Effector memory CD4-positive, alpha-beta T cell (primary cell): ENCODE measurements at regions not wholly inside any gene's neighbourhood (a gene's known extent, or its start where the extent isn't known, plus 50 kb on each side); places are given as distances from the start of the nearest gene placed in this dataset.
"Not testable (repeated sequence)": the region's sequence is repeated elsewhere in the genome, so short reads cannot be mapped to it uniquely, and the experiment has no call there.

ENCODE experiments used
- DNase-seq, 3 donors: peaks; one replicate each; pipeline ENCODE4 v3.0.0-alpha.2; 2020
- H3K27ac ChIP-seq: 2 replicates; pipeline ENCODE4 v1.7.0; 2013; ENCODE audit warnings: mild to moderate bottlenecking, low read length, moderate library complexity; ENCODE audit not compliant: insufficient read depth, poor library complexity, severe bottlenecking
- H3K27me3 ChIP-seq: replicated peaks from 2 replicates; pipeline ENCODE4 v1.7.0; 2013; ENCODE audit warnings: mild to moderate bottlenecking, low read length; ENCODE audit not compliant: insufficient read depth, control insufficient read depth, poor library complexity, severe bottlenecking
- H3K36me3 ChIP-seq: 2 replicates; pipeline ENCODE4 v1.7.0; 2013; ENCODE audit warnings: mild to moderate bottlenecking, low read length, moderate library complexity; ENCODE audit not compliant: control insufficient read depth, insufficient read depth
- H3K4me1 ChIP-seq: 2 replicates; pipeline ENCODE4 v1.7.0; 2013; ENCODE audit warnings: low read length, mild to moderate bottlenecking; ENCODE audit not compliant: control insufficient read depth, insufficient read depth, poor library complexity, severe bottlenecking
- H3K4me3 ChIP-seq: 2 replicates; pipeline ENCODE4 v1.7.0; 2013; ENCODE audit warnings: low read length, low read depth, mild to moderate bottlenecking; ENCODE audit not compliant: insufficient read depth, poor library complexity, severe bottlenecking
- H3K9me3 ChIP-seq: 2 replicates; pipeline ENCODE4 v1.7.0; 2013; ENCODE audit warnings: mild to moderate bottlenecking, low read length, moderate library complexity; ENCODE audit not compliant: control insufficient read depth

- not testable (repeated sequence) for H3K4me1 ChIP-seq, H3K9me3 ChIP-seq, H3K27me3 ChIP-seq, H3K36me3 ChIP-seq, H3K4me3 ChIP-seq, DNase-seq, H3K27ac ChIP-seq
Observed at GRCh38 chr1:149695066-149695465, 87.4 kb upstream of the FCGR1A start.

- DNase-seq = not testable (repeated sequence)
Observed at GRCh38 chr1:149700220-149700619, 82.3 kb upstream of the FCGR1A start.

GRCh38 chr1:149700677-149701567, 81.6 kb upstream of the FCGR1A start:
- not testable (repeated sequence) for H3K4me3 ChIP-seq, DNase-seq, H3K27me3 ChIP-seq, H3K4me1 ChIP-seq, H3K9me3 ChIP-seq, H3K36me3 ChIP-seq, H3K27ac ChIP-seq

More at GRCh38 chr1:149700220-149700619, 82.3 kb upstream of the FCGR1A start:
- H3K36me3 ChIP-seq, H3K9me3 ChIP-seq, H3K27ac ChIP-seq, H3K4me3 ChIP-seq, H3K4me1 ChIP-seq, H3K27me3 ChIP-seq: not testable (repeated sequence)

- H3K27ac ChIP-seq = not testable (repeated sequence)
- peak; percentile 6 to 33 (median 19) for DNase-seq
Observed at GRCh38 chr1:149708192-149708853, 74.2 kb upstream of the FCGR1A start.

GRCh38 chr1:149711651-149712050, 70.8 kb upstream of the FCGR1A start:
- H3K9me3 ChIP-seq, H3K36me3 ChIP-seq, H3K27me3 ChIP-seq, H3K27ac ChIP-seq, H3K4me1 ChIP-seq, H3K4me3 ChIP-seq, DNase-seq: not testable (repeated sequence)

More at GRCh38 chr1:149708192-149708853, 74.2 kb upstream of the FCGR1A start:
- H3K9me3 ChIP-seq, H3K4me1 ChIP-seq, H3K27me3 ChIP-seq, H3K36me3 ChIP-seq, H3K4me3 ChIP-seq: not testable (repeated sequence)

GRCh38 chr1:149712154-149712927, 70.2 kb upstream of the FCGR1A start:
- H3K4me3 ChIP-seq, DNase-seq, H3K9me3 ChIP-seq, H3K36me3 ChIP-seq, H3K27ac ChIP-seq, H3K4me1 ChIP-seq, H3K27me3 ChIP-seq: not testable (repeated sequence)

DNA sequence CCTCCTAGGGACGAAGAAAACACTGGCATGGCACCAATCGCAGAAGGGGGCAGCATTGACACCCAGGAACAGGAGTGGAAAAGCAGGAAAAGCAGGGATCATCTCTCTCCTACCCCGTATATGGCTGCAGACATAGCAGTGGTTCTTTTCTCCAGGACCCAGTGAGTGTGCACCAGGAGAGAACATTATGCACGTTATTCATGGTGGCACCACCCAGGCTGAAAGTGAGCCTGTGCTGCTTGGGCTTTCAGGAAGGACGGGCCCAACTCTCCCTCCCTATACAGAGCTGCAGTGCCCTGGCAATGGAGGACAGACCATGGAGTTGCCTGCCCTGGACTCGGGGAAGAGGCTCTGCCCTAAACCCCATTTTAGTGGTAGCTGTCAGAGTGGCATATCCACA, 69.0 kb upstream of the FCGR1A start:
- not testable (repeated sequence) for H3K4me3 ChIP-seq

DNA sequence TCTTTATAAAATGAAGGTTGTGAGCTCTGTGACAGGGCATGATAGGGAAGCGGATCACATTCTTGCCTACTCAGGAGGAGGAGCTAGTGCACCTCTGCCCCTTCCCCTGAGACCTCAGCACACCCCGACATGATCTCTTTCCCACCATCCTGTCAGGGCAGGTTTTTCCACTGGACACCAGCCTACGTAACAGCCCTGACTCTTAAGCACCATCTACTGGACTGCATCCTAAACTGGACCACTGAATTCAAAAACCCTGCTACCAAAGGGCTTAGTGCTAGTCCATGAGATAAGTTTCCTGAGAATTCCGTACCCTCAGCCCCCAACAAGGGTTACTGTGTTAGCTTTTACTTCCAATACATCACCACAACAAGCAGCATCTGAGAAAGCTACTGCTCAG, 68.5 kb upstream of the FCGR1A start:
- H3K4me1 ChIP-seq, H3K27ac ChIP-seq, H3K4me3 ChIP-seq: not testable (repeated sequence)

More for the DNA sequence above, 69.0 kb upstream of the FCGR1A start:
- DNase-seq, H3K9me3 ChIP-seq, H3K27me3 ChIP-seq, H3K27ac ChIP-seq, H3K36me3 ChIP-seq, H3K4me1 ChIP-seq: not testable (repeated sequence)

DNA sequence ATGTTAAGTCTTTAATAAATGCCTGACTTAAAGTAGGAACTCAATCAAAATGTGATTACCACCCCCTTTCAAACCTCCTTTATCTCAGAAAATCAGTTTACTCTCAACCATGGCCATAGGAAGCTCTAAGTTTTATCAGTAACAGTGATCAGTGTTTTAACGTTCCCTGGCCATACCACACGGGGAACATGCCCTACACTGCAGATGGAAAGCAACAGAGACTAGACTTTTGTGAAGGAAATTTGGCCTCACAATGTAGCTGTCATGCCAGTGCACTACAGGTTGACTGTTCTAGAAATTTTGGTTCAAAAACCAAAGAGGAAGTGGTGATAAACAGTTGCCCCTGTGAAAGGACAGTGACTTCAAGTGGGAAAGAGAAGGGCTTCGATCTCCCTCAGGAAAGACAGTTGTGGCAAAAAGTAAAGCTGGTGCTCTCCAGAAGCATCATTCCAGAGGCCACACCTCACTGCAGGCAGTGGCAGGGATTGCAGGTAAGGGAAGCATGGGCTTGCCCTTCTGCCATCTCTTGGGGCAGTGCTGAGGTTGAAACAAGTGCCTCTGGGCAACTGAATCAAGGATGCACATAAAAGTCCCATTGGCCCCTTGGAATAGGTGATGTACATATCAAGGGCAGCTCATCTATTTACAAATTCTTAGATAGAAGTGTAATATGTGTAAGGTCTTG, 57.7 kb upstream of the FCGR1A start:
- H3K4me1 ChIP-seq, H3K27ac ChIP-seq, H3K9me3 ChIP-seq, H3K36me3 ChIP-seq, H3K4me3 ChIP-seq, H3K27me3 ChIP-seq, DNase-seq: not testable (repeated sequence)

More for the DNA sequence above, 68.5 kb upstream of the FCGR1A start:
- not testable (repeated sequence) for H3K9me3 ChIP-seq, DNase-seq, H3K27me3 ChIP-seq, H3K36me3 ChIP-seq
